NCI-H2227 treated with DMSO at 0.1 percent for 48 hours (cell line): ENCODE measurements at regions not wholly inside any gene's neighbourhood (a gene's known extent, or its start where the extent isn't known, plus 50 kb on each side); places are given as distances from the start of the nearest gene placed in this dataset.

Source experiments
- DNase-seq: peaks from one replicate; lab custom pipeline; 2025; lab: John Stamatoyannopoulos, UW

- no peak for DNase-seq
Measured at GRCh38 chr6:99066044-99066443, 118.3 kb upstream of the FBXL4 start.

- DNase-seq = no peak
Measured at GRCh38 chr6:99064834-99065233, 117.1 kb upstream of the FBXL4 start.

GRCh38 chr6:99036672-99037071 is 88.9 kb upstream of the FBXL4 start:
- DNase-seq = no peak

GRCh38 chr6:99032396-99032795 is 84.7 kb upstream of the FBXL4 start:
- DNase-seq = no peak

GRCh38 chr6:99031957-99032356 is 84.2 kb upstream of the FBXL4 start:
- no peak for DNase-seq

DNA sequence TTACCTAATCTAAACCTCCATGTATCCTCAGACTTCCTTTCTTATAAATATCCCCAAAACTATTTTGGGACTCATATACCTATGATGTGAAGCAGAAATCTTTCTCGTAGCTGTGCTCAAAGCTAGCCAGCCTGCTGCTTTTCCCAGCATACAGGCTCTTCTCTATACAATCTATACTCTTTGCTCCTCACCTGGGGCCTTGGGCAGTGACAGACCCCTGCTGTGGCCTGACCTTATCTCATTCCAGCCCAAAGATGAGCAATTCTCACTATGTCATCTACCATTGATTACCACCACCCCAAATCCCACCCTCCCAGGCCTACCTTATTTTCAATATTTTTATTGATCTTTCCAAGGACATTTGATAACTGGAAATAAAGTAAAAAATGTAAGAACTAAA is 83.2 kb upstream of the FBXL4 start:
- DNase-seq = no peak

GRCh38 chr6:99026135-99026534 is 78.4 kb upstream of the FBXL4 start:
- DNase-seq = no peak

DNA sequence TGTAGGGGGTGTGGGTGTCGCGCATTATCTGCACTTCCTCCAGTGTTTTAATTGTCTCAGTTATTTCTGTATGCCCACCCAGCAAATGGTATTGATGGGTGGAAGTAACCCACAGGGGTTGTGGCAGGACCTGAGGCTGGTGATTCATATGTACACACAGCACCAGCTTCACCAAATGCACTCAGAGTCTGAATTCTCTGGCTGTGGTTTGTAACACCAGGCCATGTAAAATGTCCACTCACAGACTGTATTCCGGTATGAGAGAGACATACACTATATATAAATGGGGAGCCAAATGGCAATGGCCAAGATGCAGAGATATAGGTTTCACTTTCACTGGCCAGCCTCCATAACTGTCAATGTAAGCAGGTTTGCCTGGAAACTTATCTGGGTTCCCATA is 76.3 kb upstream of the FBXL4 start:
- DNase-seq = no peak

DNA sequence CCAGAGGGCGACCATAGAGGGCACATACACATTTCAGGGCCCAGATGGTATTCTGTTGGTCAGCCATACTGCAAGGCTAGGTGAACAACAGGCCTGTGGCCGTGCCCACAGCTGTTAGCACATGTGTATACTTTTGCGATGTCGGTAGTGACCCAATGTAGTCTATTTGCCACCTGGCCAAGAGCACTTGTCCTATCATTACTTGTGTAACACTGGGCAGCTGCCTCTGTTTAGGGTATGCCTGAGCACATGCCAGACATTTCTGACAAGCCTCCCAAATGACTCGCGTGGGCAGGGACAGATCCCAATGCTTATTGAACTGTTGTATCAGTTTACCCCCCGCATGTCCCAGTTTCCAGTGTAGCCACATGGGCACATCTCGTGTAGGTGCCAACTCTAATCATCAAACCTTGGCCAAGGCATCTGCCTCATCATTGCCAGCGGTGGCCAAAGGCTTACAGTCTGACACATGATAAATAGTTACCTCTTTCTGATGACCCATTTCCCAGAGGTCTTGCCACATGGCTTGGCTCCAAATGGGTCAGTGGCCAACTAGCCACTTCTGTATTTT is 74.4 kb upstream of the FBXL4 start:
- DNase-seq = no peak

DNA sequence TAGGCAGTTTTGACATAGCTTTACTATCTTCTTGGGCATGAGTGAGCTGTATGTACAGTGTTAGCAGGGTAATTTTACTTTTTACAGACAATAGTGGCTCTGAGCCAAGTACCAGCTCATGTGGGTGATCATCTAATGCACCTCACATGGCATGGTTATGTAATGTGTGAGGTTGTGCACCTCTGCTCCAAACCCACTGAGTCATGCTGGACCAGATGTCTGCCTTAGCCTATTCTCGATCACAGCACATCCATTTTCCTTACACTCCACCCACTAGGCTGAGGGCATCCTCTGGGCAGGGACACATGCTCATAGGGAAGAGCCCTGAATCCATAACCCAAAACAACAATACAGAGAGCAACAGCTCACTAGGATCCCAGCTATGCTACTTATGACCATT is 71.6 kb upstream of the FBXL4 start:
- DNase-seq = no peak

DNA sequence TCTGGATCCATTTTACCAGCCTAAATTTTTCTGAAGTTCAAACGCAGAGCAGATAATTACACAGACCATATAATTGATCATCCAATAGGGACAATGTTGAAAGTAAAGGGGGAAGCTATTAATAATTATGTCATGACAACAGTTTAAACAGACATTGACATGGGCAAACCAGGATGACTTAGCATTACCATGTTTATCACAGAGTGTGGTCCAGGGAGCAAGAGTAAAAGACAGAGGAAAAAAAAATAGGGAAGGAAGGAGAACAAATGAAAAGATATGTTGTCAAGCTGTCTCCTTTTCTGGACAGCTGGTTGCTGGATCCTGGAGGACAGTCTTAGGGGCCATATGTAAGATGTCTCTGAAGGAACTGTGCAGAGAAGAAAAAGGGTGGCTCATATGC is 69.4 kb upstream of the FBXL4 start:
- no peak for DNase-seq

GRCh38 chr6:99016355-99016754 is 68.6 kb upstream of the FBXL4 start:
- DNase-seq = no peak

GRCh38 chr6:99014061-99014460 is 66.3 kb upstream of the FBXL4 start:
- no peak for DNase-seq

- DNase-seq = no peak
Measured at GRCh38 chr6:99013661-99014060, 65.9 kb upstream of the FBXL4 start.

- DNase-seq = no peak
Measured at GRCh38 chr6:99013145-99013544, 65.4 kb upstream of the FBXL4 start.

GRCh38 chr6:99011151-99011550 is 63.4 kb upstream of the FBXL4 start:
- no peak for DNase-seq

DNA sequence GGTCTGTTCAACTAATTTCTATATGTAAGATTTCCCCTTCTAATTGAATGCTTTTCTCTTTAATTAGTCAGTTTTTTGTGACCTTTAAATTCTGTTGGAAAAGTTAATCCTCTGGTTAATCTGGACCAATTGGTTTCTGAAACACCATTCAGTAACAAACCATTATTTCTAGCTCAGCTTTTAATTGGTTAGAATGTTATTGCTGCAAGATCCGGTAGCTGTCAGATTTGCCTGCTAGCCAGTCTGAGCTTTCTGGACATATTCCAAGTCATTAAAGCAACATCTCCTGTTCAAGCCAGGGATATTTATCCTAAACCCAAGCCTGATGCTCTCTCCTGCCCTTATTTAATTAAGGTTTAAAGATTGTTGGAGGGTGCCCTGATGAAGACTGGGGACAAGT is 55.1 kb upstream of the FBXL4 start:
- DNase-seq = no peak

DNA sequence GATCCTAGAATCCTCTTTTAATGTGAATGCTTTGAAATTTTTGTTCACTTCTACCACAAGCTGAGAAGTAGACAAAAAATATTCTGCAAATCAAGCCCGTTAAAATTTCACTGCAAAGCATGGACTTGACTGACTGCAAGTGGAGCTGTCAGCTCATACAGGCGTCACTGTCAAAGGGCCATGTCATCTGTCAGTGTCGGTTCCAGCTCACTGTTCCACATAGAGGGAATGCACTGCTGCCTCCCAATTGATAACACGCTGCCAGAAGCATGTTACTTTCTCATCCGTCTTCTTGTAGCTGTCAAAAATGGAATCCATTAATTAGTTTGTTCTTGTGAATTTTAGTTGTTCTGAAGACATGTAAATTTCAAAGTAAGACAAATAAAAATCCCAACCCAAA is 50.4 kb upstream of the FBXL4 start:
- DNase-seq = no peak
